Cardiac septum (tissue), 1 donor: ENCODE measurements at regions not wholly inside any gene's neighbourhood (a gene's known extent, or its start where the extent isn't known, plus 50 kb on each side); places are given as distances from the start of the nearest gene placed in this dataset.
"Not testable (repeated sequence)": the region's sequence is repeated elsewhere in the genome, so short reads cannot be mapped to it uniquely, and the experiment has no call there.

ENCODE experiments used
- DNase-seq: peaks from one replicate; pipeline ENCODE4 v3.0.0-alpha.2; 2020; ENCODE audit warnings: low spot score
- intact Hi-C: fragments of 100-400 bp; cut with DNase I; formaldehyde crosslinking; loops from one replicate; pipeline ENCODE4 v1.14.0; 2022
- donor health status: DM: no; HTN: no; CAD: no.

GRCh38 chr18:1371724-1372123 lies 467.1 kb downstream of the ADCYAP1 start:
- intact Hi-C loops, result no loop called here
- DNase-seq, result no peak

GRCh38 chr18:1383465-1383864 lies 478.8 kb downstream of the ADCYAP1 start:
- DNase-seq, result no peak
- intact Hi-C loops, result no loop called here

DNA sequence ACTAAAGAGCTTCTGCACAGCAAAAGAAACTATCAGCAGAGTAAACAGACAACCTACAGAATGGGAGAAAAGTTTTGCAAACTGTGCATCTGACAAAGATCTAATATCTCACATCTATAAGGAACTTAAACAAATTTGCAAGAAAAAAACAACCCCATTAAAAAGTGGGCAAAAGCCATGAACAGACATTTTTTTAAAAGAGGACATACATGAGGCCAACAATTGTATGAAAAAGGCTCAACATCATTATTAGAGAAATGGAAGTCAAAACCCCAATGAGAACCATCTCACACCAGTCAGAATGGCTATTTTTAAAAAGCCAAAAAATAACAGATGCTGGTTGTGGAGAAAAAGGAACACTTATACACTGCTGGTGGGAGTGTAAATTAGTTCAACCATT lies 483.8 kb downstream of the ADCYAP1 start:
- DNase-seq, intact Hi-C loops: not testable (repeated sequence)

GRCh38 chr18:1392046-1392445 lies 487.4 kb downstream of the ADCYAP1 start:
- intact Hi-C loops, result no loop called here
- no peak for DNase-seq

DNA sequence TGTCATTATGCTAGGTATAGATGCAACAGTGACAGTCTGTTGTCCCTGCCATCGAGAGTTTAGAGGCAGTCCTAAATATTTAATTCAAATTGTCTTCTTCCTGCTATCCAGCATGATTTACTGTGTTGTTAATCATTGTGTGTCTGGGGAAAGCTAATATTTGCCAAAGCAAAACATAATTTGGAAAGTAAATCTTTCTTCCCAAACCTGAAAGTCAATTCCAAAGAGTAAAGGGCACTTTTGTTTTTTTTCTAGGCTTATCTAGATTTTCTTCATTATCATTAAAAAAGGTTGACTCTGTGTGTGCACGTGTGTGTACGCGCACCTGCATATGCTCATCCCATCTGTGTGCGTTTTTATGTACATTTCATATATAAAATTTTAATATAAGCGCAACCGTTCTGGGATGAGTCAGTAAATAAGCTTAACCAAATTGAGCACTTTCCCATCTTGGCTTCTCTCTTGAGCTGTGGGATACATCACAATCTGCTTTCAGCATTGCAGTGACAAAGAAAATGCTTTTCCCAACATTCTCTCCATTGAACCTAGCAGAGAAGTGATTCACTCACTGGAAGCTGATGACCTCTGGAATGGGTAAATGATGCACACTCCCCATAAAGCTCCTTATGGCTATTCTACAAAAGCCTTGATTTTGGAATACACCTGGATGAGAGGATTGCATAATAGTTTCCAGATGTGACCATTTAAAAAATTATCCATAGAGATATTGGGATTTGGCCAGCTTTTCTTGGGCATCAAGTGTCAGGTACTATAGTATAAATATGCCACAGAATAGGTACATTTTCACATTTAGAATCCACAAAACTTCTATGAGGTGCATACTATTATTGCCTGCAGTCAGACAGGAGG lies 488.4 kb downstream of the ADCYAP1 start:
- intact Hi-C loops, result no loop called here
- DNase-seq, result no peak

DNA sequence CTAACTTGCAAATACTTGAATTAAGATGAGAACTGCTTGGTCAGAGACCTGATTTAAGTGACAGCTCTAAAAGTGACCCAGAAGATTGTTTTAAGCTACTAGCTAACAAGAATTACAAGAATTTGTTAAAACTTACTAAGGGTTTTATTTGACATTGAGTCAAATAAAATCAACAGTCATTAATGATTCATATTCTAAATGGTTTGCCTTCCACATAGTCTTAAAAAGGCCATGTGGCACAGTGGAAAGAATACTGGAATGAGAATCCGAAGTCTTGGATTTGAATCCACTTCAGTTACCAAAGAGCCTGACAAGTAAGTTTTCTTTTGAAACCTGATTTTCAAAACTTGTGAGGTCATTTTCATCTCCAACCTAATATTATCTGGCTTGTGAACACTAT lies 489.3 kb downstream of the ADCYAP1 start:
- DNase-seq, result no peak
- intact Hi-C loops, result no loop called here

GRCh38 chr18:1394426-1394825 lies 489.8 kb downstream of the ADCYAP1 start:
- intact Hi-C loops, result no loop called here
- no peak for DNase-seq

DNA sequence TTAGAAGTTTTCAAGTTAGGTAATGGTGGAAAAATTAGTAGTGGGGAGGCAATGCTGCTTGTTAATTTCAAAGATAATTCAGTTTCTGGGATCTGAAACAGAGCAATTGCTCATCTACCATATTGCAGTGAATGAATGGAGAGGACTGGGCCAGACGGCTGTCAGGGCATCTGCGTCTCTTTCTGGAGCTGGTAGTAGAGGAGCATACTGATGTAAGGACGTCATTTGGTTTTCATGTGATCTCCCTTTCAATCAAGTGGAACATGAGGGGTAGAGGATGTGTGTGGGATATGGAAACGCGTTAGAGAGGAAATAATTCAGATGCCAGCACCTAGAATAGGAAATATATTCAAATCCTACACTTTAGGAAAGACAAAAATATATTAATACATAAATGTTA lies 490.3 kb downstream of the ADCYAP1 start:
- intact Hi-C loops, result no loop called here
- no peak for DNase-seq

GRCh38 chr18:1408376-1408775 lies 503.7 kb downstream of the ADCYAP1 start:
- DNase-seq, result no peak
- intact Hi-C loops, result no loop called here

DNA sequence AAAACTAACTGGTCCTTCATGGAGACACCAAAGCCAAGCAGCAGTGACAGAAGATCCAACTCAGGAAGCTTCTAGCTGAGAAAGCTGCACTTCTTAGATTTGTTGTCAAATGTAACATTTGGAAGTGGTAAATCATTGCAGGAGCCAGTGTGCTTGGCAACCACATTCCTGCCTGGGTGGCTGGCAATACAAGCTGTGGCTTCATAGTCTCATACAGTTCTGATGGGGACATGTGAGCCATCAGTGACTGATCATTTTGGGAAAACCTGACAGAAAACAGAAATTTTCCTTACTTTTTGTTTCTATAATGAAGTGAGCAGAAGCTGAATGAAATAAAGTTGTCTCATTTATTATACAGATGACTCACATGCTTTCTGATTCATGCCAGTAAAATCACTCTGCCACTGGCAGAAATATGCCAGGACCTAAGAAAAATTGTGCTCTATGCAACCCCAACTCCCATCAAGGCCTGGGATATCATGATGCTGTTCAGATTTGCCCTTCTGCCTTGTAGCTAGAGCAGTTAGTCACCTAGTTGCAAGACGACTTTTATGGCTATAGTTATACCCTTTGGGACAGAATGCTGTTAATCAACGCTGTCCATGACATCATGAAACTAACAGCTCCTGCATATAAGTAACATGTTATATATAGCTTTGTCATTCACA lies 508.1 kb downstream of the ADCYAP1 start:
- intact Hi-C loops, result no loop called here

GRCh38 chr18:1413323-1413675 lies 508.6 kb downstream of the ADCYAP1 start:
- intact Hi-C loops, result no loop called here
- DNase-seq, result no peak

More for the DNA sequence above, 508.1 kb downstream of the ADCYAP1 start:
- DNase-seq, result no peak

- intact Hi-C loops, result no loop called here
- no peak for DNase-seq
Observed at GRCh38 chr18:1416074-1416473, 511.4 kb downstream of the ADCYAP1 start.

- intact Hi-C loops, result no loop called here
- no peak for DNase-seq
Observed at GRCh38 chr18:1421502-1421901, 516.8 kb downstream of the ADCYAP1 start.

DNA sequence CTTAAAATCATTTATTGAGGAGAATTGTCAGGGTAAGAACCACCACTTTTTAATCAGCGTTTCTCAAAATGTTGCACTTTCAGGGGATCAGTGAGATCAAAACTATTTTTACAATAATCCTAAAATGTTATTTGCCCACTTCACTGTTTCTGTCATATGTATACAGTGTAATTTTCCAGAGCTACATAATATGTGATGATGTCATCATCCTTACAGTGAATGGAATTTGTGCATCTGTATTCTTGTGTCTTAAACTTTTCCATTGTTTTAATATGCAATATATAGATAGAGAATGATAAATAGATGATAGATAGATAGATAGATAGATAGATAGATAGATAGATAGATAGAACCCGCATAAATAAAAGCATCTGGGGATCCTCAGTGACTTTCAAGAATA lies 518.0 kb downstream of the ADCYAP1 start:
- DNase-seq, result no peak
- intact Hi-C loops, result no loop called here

GRCh38 chr18:1425679-1426078 lies 521.0 kb downstream of the ADCYAP1 start:
- no peak for DNase-seq
- intact Hi-C loops, result no loop called here

GRCh38 chr18:1435487-1435886 lies 530.8 kb downstream of the ADCYAP1 start:
- intact Hi-C loops, result no loop called here
- no peak for DNase-seq

DNA sequence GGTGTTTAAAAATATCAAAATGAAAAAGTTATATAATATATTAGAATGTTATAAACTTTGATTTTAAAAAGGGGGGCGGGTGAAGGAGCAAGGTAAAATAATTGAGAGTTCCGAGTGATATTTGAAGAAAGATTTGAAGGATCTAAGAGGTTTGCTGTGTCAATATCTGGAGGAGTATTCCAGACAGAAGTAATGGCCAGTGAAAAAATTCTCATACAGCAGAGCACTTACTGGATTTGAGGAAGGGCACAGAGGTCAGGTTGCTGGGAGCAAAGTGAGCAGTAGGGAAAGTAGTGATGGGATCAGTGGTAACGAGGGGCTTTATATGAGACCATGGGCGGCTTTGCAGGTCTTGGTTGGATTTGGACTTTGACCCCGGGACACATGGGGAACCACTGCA lies 531.5 kb downstream of the ADCYAP1 start:
- DNase-seq, result no peak
- intact Hi-C loops, result no loop called here

DNA sequence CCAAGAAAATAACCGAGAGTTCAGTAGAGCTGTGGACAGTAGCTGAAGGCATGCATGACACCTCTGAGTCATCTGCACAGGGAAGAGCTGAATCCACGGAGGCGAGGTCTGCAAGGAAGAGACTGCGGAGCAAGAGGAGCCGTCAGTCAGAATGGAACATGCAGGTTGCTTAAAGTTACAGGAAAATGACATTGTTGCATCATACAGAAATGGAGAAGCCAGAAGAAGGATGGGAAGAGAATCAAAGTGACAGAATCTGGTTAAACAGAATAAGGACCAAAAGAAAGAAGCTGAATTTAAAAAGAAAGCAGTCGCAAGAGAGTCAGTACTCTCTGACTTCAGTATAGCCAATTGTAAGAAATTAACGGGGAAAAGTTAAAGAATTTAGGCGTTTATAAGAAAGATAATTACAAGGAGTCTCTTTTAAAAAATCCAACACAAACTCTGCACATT lies 533.8 kb downstream of the ADCYAP1 start:
- DNase-seq, result no peak
- intact Hi-C loops, result no loop called here

GRCh38 chr18:1438967-1439366 lies 534.3 kb downstream of the ADCYAP1 start:
- intact Hi-C loops, result no loop called here
- no peak for DNase-seq

DNA sequence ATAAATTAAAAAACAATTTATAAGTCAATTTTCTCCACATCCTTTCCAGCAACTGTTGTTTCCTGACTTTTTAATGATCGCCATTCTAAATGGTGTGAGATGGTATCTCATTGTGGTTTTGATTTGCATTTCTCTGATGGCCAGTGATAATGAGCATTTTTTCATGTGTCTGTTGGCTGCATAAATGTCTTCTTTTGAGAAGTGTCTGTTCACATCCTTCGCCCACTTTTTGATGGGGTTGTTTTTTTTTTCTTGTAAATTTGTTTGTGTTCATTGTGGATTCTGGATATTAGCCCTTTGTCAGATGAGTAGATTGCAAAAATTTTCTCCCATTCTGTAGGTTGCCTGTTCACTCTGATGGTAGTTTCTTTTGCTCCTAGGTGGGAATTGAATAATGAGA lies 539.4 kb downstream of the ADCYAP1 start:
- DNase-seq, intact Hi-C loops: not testable (repeated sequence)

DNA sequence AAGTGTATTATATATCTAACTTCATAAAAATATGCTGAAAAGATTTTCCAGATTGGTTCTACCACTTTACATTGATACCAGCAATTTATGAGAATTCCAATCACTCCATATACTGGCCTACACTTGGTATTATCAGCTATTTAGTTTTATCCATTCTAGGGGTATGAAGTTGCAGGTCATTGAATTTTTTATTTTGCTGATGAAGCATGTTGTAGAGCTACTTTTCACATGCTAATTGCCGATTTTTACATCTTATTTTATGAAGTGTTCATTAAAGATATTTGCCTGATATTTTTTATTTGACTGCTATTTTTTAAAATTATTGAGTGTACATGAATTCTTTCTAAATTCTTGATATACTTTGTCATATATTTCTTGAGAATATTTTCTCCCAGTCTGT lies 542.1 kb downstream of the ADCYAP1 start:
- intact Hi-C loops, result no loop called here
- DNase-seq, result no peak
